D721Med (cell line): ENCODE measurements at regions not wholly inside any gene's neighbourhood (a gene's known extent, or its start where the extent isn't known, plus 50 kb on each side); places are given as distances from the start of the nearest gene placed in this dataset.

Experiments used
- DNase-seq: peaks from one replicate; pipeline ENCODE4 v3.0.0; 2011; ENCODE audit warnings: low spot score; ENCODE audit not compliant: insufficient read length
- FAIRE-seq: peaks from 2 replicates; lab custom pipeline; 2011; peaks lifted over from hg19 to GRCh38; lab: Jason Lieb, UNC
- CTCF ChIP-seq: IDR thresholded peaks from 2 replicates; pipeline ENCODE4 v1.5.1; 2012; ENCODE audit warnings: mild to moderate bottlenecking, control low read depth; ENCODE audit not compliant: insufficient read depth; ENCODE audit errors: missing control alignments

- FAIRE-seq (no peak), DNase-seq (no peak)
- TF ChIP-seq CTCF: no peak
Observed at GRCh38 chr2:239526038-239526437, 125.2 kb upstream of the HDAC4 start.

- no peak for TF ChIP-seq CTCF
- DNase-seq (no peak), FAIRE-seq (no peak)
Observed at GRCh38 chr2:239523954-239524330, 123.1 kb upstream of the HDAC4 start.

GRCh38 chr2:239523147-239523953 is 122.5 kb upstream of the HDAC4 start:
- no peak for DNase-seq
- FAIRE-seq: no peak
- TF ChIP-seq CTCF: no peak

GRCh38 chr2:239522740-239523119 is 121.9 kb upstream of the HDAC4 start:
- DNase-seq (no peak), FAIRE-seq (no peak)
- TF ChIP-seq CTCF: no peak

- DNase-seq (no peak), FAIRE-seq (no peak)
- no peak for TF ChIP-seq CTCF
Observed at GRCh38 chr2:239522002-239522739, 121.4 kb upstream of the HDAC4 start.

- DNase-seq (no peak), FAIRE-seq (no peak)
- no peak for TF ChIP-seq CTCF
Observed at GRCh38 chr2:239521518-239521815, 120.6 kb upstream of the HDAC4 start.
